ENCODE measurements at regions not wholly inside any gene's neighbourhood (a gene's known extent, or its start where the extent isn't known, plus 50 kb on each side); places are given as distances from the start of the nearest gene placed in this dataset.

GRCh38 chr18:59752666-59753065 is 55.4 kb upstream of the CCBE1 start:
- no peak for DNase-seq

GRCh38 chr18:59751186-59751585 is 54.0 kb upstream of the CCBE1 start:
- DNase-seq = no peak

- no peak for DNase-seq
These were observed 51.6 kb upstream of the CCBE1 start for GRCh38 chr18:59748628-59749360.

Data from NCI-H187 (cell line).